GM23248 (cell line): ENCODE measurements at regions not wholly inside any gene's neighbourhood (a gene's known extent, or its start where the extent isn't known, plus 50 kb on each side); places are given as distances from the start of the nearest gene placed in this dataset.

Experiments
- EZH2 ChIP-seq: fragments of 200-600 bp; sonication (generic); IDR thresholded peaks from 2 replicates; pipeline ENCODE4 v1.6.1; 2018; ENCODE audit warnings: antibody characterized with exemption, mild to moderate bottlenecking; ENCODE audit not compliant: insufficient read depth, poor library complexity, severe bottlenecking
- EZH2phosphoT487 ChIP-seq: fragments of 200-600 bp; sonication (generic); IDR thresholded peaks from 2 replicates; pipeline ENCODE4 v1.6.1; 2018; ENCODE audit warnings: antibody characterized with exemption, moderate library complexity, mild to moderate bottlenecking, low read depth; ENCODE audit not compliant: insufficient read depth

DNA sequence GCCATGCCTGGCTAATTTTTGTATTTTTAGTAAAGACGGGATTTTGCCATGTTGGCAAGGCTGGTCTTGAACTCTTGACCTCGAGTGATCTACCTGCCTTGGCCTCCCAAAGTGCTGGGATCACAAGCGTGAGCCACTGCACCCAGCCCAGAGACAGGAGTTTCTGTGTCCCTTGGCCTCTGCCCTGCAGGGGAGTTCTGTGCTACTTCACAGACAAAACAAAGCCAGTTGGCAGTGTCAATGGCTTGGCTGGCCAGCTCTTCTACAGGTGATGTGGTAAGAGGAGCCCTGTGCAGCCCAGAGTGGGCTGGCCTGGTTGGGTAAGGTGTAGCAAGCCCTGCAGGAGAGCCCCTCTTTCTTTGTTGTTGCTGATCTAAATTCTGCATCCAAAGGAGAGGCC lies 60.5 kb upstream of the SHISAL1 start:
- TF ChIP-seq EZH2 (no peak), EZH2phosphoT487 (no peak)
